CD4-positive, alpha-beta T cell (primary cell): ENCODE measurements at regions not wholly inside any gene's neighbourhood (a gene's known extent, or its start where the extent isn't known, plus 50 kb on each side); places are given as distances from the start of the nearest gene placed in this dataset.

Experiments used
- ATAC-seq: fragments of 200-7000 bp; cut with Tn5 transposase; one replicate; pipeline ENCODE4 v1.10.0; 2022; ENCODE audit warnings: mild to moderate bottlenecking; ENCODE audit not compliant: poor library complexity
- CTCF ChIA-PET: fragments of 350-600 bp; sonication (Branson Sonifier 250); formaldehyde crosslinking; loops from one replicate; lab custom pipeline; 2021; ENCODE audit warnings: antibody characterized with exemption, inconsistent platforms; lab: Charles Lee
- POLR2A ChIA-PET: fragments of 350-600 bp; sonication (Branson Sonifier 250); formaldehyde crosslinking; loops from one replicate; lab custom pipeline; 2021; ENCODE audit warnings: antibody characterized with exemption, inconsistent platforms; lab: Charles Lee
- DNase-seq, 14 experiments: peaks; one replicate each; pipeline ENCODE4 v3.0.0-alpha.2; 2013 to 2020; ENCODE audit warnings: mixed read lengths in 2 of 14
- H3K27ac ChIP-seq, 2 donors: one replicate each; pipeline versions ENCODE4 v1.5.1 to v1.7.0; 2013; ENCODE audit warnings: low read length in 2 of 2, low read depth in 1 of 2, mild to moderate bottlenecking in 1 of 2
- H3K27me3 ChIP-seq, 2 experiments: 1 replicate in 1 of 2; 2 replicates in 1 of 2; pipeline versions ENCODE4 v1.6.1 to v1.7.0; 2013; ENCODE audit warnings: low read length in 2 of 2, control low read depth in 1 of 2, mild to moderate bottlenecking in 1 of 2, moderate library complexity in 1 of 2; ENCODE audit not compliant: insufficient read depth in 2 of 2, control insufficient read depth in 1 of 2
- H3K36me3 ChIP-seq: one replicate; pipeline ENCODE4 v1.6.1; 2013; ENCODE audit warnings: low read length, control low read depth; ENCODE audit not compliant: insufficient read depth
- H3K4me1 ChIP-seq: one replicate; pipeline ENCODE4 v1.6.1; 2013; ENCODE audit warnings: low read length, control low read depth; ENCODE audit not compliant: insufficient read depth
- H3K4me3 ChIP-seq: one replicate; pipeline ENCODE4 v1.5.1; 2013; ENCODE audit warnings: mild to moderate bottlenecking, low read length, moderate library complexity
- H3K9me3 ChIP-seq, 2 experiments: 1 replicate in 1 of 2; 2 replicates in 1 of 2; pipeline versions ENCODE4 v1.6.1 to v1.7.0; 2013; ENCODE audit warnings: low read length in 2 of 2, mild to moderate bottlenecking in 2 of 2, control low read depth in 1 of 2, moderate library complexity in 1 of 2; ENCODE audit not compliant: control insufficient read depth in 1 of 2, insufficient read depth in 1 of 2
- H3K27ac Mint-ChIP-seq: one replicate; pipeline ENCODE4 v1.8.0; 2020; ENCODE audit warnings: mixed read lengths
- H3K27me3 Mint-ChIP-seq: one replicate; pipeline ENCODE4 v1.8.0; 2021; ENCODE audit warnings: mixed read lengths
- H3K36me3 Mint-ChIP-seq: one replicate; pipeline ENCODE4 v1.8.0; 2021; ENCODE audit warnings: low read depth, mixed read lengths
- H3K4me1 Mint-ChIP-seq: one replicate; pipeline ENCODE4 v1.8.0; 2021; ENCODE audit warnings: low read depth, mixed read lengths
- H3K4me3 Mint-ChIP-seq: one replicate; pipeline ENCODE4 v1.8.0; 2020; ENCODE audit warnings: mild to moderate bottlenecking, mixed read lengths
- H3K9me3 Mint-ChIP-seq: one replicate; pipeline ENCODE4 v1.8.0; 2020; ENCODE audit warnings: mixed read lengths
- intact Hi-C, 2 experiments: fragments of 100-400 bp; cut with DNase I in 1 of 2; cut with micrococcal nuclease in 1 of 2; formaldehyde crosslinking; loops; one replicate each; pipeline versions ENCODE4 v1.15.1 to v1.9.0; 2023 to 2025; cut with DNase I, micrococcal nuclease
- TF ChIP-seq, protein P1 (sequence below): fragments of 200-600 bp; IDR thresholded peaks from one replicate; pipeline ENCODE4 v1.8.0; 2022; ENCODE audit warnings: antibody characterized with exemption, mild to moderate bottlenecking

GRCh38 chr1:11338284-11338924, 65.4 kb downstream of the UBIAD1 start:
- Histone ChIP-seq H3K4me3 (no peak overlapping the region), H3K36me3 (no peaks in the 10 kb centered on the region), H3K27ac (no peak overlapping the region), H3K9me3 (no peaks in the 10 kb centered on the region), H3K4me1 (peaks cover 5% of the 10 kb centered on the region), H3K27me3 (peaks cover 0 to 11% of the 10 kb centered on the region in 2 experiments)
- Mint-ChIP-seq H3K36me3 (no peaks in the 10 kb centered on the region), H3K4me1 (peaks cover 16% of the 10 kb centered on the region), H3K27ac (no peak overlapping the region), H3K9me3 (no peaks in the 10 kb centered on the region), H3K27me3 (peaks cover 21% of the 10 kb centered on the region), H3K4me3 (no peak overlapping the region)
- ATAC-seq (no peak), DNase-seq (no peak)
- TF ChIP-seq, protein P1, sequence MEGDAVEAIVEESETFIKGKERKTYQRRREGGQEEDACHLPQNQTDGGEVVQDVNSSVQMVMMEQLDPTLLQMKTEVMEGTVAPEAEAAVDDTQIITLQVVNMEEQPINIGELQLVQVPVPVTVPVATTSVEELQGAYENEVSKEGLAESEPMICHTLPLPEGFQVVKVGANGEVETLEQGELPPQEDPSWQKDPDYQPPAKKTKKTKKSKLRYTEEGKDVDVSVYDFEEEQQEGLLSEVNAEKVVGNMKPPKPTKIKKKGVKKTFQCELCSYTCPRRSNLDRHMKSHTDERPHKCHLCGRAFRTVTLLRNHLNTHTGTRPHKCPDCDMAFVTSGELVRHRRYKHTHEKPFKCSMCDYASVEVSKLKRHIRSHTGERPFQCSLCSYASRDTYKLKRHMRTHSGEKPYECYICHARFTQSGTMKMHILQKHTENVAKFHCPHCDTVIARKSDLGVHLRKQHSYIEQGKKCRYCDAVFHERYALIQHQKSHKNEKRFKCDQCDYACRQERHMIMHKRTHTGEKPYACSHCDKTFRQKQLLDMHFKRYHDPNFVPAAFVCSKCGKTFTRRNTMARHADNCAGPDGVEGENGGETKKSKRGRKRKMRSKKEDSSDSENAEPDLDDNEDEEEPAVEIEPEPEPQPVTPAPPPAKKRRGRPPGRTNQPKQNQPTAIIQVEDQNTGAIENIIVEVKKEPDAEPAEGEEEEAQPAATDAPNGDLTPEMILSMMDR = no peak
- intact Hi-C loops = loop anchor here in 1 of 2 experiments (5.0 kb wide), 1 partner anchor 301 kb away; no protein-coding TSS in a partner anchor
- POLR2A ChIA-PET = no interaction called here
- CTCF ChIA-PET = interaction anchor here (1.5 kb wide), 1 partner anchor 304 kb away, joined by 3 read pairs; no protein-coding TSS in a partner anchor

- no peak overlapping the region for H3K4me3 Mint-ChIP-seq
- Histone ChIP-seq H3K4me3 (no peak overlapping the region), H3K9me3 (no peaks in the 10 kb centered on the region), H3K27me3 (peaks cover 0 to 11% of the 10 kb centered on the region in 2 experiments), H3K4me1 (peaks cover 5% of the 10 kb centered on the region), H3K27ac (no peak overlapping the region), H3K36me3 (no peaks in the 10 kb centered on the region)
- intact Hi-C loops = loop anchor here in 1 of 2 experiments (5.0 kb wide), 1 partner anchor 302 kb away; no protein-coding TSS in a partner anchor
- no peaks in the 10 kb centered on the region for H3K36me3 Mint-ChIP-seq
- no peaks in the 10 kb centered on the region for H3K9me3 Mint-ChIP-seq
- TF ChIP-seq, protein P1 = no peak
- no peak for DNase-seq
- no peak overlapping the region for H3K27ac Mint-ChIP-seq
- ChIA-PET CTCF (no interaction called here), POLR2A (no interaction called here)
- no peak for ATAC-seq
- peaks cover 21% of the 10 kb centered on the region for H3K27me3 Mint-ChIP-seq
- peaks cover 16% of the 10 kb centered on the region for H3K4me1 Mint-ChIP-seq
These were observed 66.6 kb downstream of the UBIAD1 start for GRCh38 chr1:11339346-11340232.

- ATAC-seq = no peak
- Mint-ChIP-seq H3K4me1 (peaks cover 16% of the 10 kb centered on the region), H3K4me3 (no peak overlapping the region), H3K27me3 (peaks cover 21% of the 10 kb centered on the region), H3K36me3 (no peaks in the 10 kb centered on the region), H3K9me3 (no peaks in the 10 kb centered on the region), H3K27ac (no peak overlapping the region)
- Histone ChIP-seq H3K36me3 (no peaks in the 10 kb centered on the region), H3K27ac (no peak overlapping the region), H3K4me3 (no peak overlapping the region), H3K9me3 (no peaks in the 10 kb centered on the region), H3K27me3 (peaks cover 0 to 11% of the 10 kb centered on the region in 2 experiments), H3K4me1 (peaks cover 5% of the 10 kb centered on the region)
- intact Hi-C loops = no loop called here
- POLR2A ChIA-PET = no interaction called here
- TF ChIP-seq, protein P1 = no peak
- DNase-seq = no peak
- CTCF ChIA-PET = no interaction called here
These were observed 67.2 kb downstream of the UBIAD1 start for GRCh38 chr1:11340233-11340632.
